HL-60/S4 treated with phorbol 12-myristate 13-acetate at 8.2 ng/mL for 4 days and 3 days (cell line): ENCODE measurements at regions not wholly inside any gene's neighbourhood (a gene's known extent, or its start where the extent isn't known, plus 50 kb on each side); places are given as distances from the start of the nearest gene placed in this dataset.
"Not testable (repeated sequence)": the region's sequence is repeated elsewhere in the genome, so short reads cannot be mapped to it uniquely, and the experiment has no call there.

Source experiments
- in situ Hi-C: fragments of 300-500 bp; cut with MboI; formaldehyde crosslinking; loops from 2 replicates; pipeline ENCODE4 v1.15.0; 2022; ENCODE audit warnings: low sequenced_read_pairs

- in situ Hi-C loops = no loop called here
Measured at GRCh38 chr9:82488313-82489200, 500.0 kb downstream of the SPATA31D1 start.

- in situ Hi-C loops = no loop called here
Measured at GRCh38 chr9:82489201-82489821, 500.7 kb downstream of the SPATA31D1 start.

- in situ Hi-C loops = no loop called here
Measured at GRCh38 chr9:82490019-82490499, 501.5 kb downstream of the SPATA31D1 start.

GRCh38 chr9:82490821-82491220, 502.2 kb downstream of the SPATA31D1 start:
- in situ Hi-C loops = not testable (repeated sequence)

- in situ Hi-C loops = no loop called here
Measured at GRCh38 chr9:82491604-82492003, 503.0 kb downstream of the SPATA31D1 start.

- in situ Hi-C loops = no loop called here
Measured at GRCh38 chr9:82492274-82492673, 503.7 kb downstream of the SPATA31D1 start.

GRCh38 chr9:82495884-82496777, 507.6 kb downstream of the SPATA31D1 start:
- in situ Hi-C loops = no loop called here

GRCh38 chr9:82498541-82499317, 510.2 kb downstream of the SPATA31D1 start:
- in situ Hi-C loops = no loop called here

GRCh38 chr9:82499337-82499736, 510.8 kb downstream of the SPATA31D1 start:
- in situ Hi-C loops = no loop called here

GRCh38 chr9:82504620-82505019, 516.0 kb downstream of the SPATA31D1 start:
- in situ Hi-C loops = no loop called here

- in situ Hi-C loops = no loop called here
Measured at GRCh38 chr9:82511626-82512025, 523.1 kb downstream of the SPATA31D1 start.

GRCh38 chr9:82512728-82513127, 524.2 kb downstream of the SPATA31D1 start:
- in situ Hi-C loops = no loop called here

- in situ Hi-C loops = no loop called here
Measured at GRCh38 chr9:82513242-82513751, 524.7 kb downstream of the SPATA31D1 start.

- in situ Hi-C loops = no loop called here
Measured at GRCh38 chr9:82513976-82514735, 525.6 kb downstream of the SPATA31D1 start.

GRCh38 chr9:82518868-82519267, 530.3 kb downstream of the SPATA31D1 start:
- in situ Hi-C loops = no loop called here

GRCh38 chr9:82519332-82519731, 530.8 kb downstream of the SPATA31D1 start:
- in situ Hi-C loops = no loop called here

GRCh38 chr9:82524407-82524806, 535.8 kb downstream of the SPATA31D1 start:
- in situ Hi-C loops = no loop called here

GRCh38 chr9:82526577-82526976, 536.4 kb downstream of the RASEF start:
- in situ Hi-C loops = no loop called here

- in situ Hi-C loops = no loop called here
Measured at GRCh38 chr9:82531795-82532194, 531.1 kb downstream of the RASEF start.
